ENCODE measurements at regions not wholly inside any gene's neighbourhood (a gene's known extent, or its start where the extent isn't known, plus 50 kb on each side); places are given as distances from the start of the nearest gene placed in this dataset.

DNA sequence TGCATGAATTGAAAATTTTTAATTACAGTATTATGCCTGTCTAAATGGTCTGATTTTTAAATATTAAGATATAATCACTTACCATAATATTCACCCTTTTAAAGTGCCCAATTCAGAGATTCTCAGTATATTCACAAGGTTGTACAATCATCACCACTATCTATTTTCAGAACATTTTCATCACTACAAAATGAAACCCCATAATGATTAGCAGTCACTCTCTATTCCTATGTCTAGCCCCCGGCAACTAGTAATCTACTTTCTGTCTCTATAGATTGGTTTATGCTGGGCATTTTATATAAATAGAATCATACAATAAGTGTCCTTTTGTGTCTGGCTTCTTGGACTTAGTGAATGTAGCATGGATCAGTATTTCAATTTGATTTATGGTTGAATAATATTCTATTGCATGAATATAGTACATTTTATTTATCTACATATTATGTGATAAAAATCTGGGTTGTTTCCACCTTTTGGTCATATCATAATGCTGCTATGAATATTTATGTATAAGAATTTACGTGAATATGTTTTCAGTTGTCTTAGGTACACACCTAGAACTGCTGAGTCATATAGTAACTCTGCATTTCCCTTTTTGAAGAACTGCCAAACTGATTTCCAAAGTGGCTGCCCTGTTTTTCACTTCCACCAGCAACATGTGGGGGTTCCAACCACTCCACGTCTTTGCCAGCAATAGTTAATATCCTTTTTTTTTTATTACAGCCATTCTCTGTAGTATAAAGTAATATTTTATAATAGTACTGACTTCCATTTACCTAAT is 485.7 kb upstream of the ZNF385D start:
- DNase-seq: no peak

DNA sequence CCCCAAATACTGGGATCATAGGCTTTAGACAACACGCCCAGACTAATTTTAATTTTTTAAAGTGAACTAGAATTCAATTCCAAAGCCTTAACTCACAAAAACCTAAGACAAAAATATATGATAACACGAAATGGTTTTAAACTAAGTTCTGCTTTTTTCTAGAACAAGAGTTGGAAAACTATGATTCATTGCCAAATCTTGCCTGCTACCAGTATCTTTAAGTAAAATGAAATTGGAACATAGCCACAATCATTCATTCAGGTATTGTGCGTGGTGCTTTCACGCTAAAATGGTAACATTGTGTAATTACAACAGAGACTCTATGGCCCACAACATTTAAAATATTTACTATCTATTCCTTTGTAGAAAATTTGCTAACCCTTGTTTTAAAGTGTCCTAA is 488.0 kb upstream of the ZNF385D start:
- no peak for DNase-seq

DNA sequence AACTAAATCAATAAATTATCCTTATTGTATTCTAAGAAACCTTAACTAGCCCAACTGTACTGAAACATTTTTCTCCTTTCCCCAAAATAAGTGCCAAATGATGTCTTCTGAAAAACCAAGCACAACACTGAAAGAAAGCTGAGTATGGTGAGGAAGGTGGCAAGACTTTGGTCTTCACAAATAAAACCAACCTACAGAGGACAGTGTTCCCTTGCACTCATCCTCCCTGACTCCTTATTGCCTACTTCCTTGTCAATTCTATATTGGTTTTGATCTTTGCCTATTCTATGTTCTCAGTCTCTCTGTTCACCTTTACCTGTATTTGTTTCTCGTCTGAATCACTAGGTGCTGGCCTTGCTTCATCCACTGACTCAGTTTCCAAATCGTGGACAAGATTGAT is 490.1 kb upstream of the ZNF385D start:
- no peak for DNase-seq

DNA sequence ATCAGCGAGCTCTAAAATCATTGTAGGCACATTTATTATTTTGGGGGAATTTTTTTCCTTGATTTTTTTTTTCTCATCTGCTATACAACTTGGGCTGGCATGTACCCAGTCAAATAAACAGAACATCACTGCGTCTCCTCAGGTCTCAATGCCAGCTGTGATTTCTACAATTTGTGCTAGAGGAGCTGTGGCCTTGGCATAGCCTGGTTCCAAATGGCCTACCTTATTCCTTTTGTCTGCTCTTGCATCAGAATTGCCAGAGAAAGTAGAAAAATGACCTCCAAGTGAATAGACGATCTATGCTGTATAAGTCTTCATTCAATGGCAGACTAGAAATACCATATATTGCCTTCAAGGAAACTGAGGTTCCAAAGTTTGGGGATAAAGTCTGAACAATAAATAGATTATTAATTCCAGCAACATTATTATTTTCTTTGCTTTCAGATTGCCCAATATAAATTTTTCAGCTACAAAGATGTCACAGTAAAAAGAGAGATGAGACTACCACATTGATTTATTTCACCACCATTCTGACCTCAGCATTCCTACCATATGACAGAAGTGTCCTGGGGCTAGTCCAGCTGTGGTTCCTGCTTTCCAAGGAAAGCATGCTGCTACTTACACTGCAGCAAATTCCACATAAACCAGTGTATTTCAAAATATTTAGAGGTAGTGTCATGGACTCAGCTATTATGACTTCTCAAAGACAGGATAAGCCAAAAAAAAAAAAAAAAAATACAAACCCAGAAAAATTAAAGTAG is 493.9 kb upstream of the ZNF385D start:
- DNase-seq: no peak

DNA sequence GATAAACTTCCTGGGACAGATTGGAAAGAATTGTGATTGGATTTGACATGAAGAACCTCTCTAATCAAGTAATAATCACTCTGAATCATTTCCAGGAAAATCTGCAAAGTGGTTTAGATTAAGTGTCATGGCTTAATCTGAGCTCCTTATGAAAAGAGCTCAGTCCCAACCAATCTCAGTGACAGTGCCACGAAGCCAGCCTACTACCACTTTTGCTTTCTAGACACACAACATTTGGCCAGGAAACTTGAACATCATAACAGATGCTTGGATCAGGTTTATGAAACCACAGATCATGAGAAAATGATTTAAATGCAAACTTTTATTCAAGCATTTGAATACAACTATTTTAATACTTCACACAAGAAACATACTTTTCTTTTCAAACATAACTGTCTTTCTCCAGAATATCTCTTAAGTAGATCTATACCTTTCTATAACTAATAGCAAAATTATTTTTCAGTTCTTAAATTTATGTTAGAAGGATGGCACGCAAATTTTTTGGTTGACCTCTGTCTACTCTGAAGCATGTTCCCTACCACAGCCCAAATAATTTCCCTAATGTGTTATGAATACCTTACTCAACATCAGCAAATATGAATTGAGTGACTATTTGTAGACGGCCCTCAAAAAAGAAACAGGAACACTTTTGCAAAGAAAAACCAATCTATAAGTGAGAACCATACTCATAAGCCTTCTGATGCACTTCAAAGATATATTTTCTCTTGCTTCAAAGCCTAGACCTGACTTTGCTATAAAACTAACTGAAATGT is 495.0 kb upstream of the ZNF385D start:
- no peak for DNase-seq

DNA sequence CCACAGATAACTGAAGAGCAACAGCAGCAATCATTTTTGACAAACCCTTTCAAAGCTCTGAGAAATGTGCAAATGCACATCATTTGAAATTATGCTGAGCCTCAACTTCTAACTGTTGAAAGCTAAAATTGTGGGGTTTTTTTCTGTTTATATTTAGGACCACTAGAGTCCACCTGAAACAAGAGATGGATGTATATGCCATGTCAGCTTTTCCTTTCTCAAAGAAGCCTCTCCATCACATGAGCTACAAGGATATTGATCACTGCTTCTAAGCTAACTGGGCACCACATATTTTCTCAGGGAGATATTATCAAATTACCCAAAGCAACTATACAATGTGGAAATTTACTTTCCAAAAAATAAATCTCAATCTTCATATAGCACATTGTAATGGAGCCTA is 498.6 kb upstream of the ZNF385D start:
- DNase-seq: no peak

DNA sequence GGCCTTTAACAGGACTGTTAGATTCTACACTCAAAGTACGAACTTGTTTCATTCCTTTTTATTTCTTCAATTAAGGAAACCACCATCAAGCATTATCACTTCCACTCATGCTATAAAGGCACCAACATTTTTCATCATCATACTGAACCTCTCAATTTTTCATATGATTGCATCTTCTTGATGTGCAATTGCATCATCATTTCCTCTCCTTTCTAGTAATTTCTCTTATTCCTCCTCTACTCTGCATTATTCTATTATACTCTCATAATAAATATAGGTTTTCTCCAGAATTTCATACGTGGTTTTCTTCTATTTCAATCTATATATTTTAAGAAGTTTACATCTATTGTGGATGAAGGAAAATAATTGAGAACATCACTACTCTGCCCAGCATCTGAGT is 506.2 kb upstream of the ZNF385D start:
- DNase-seq: no peak

DNA sequence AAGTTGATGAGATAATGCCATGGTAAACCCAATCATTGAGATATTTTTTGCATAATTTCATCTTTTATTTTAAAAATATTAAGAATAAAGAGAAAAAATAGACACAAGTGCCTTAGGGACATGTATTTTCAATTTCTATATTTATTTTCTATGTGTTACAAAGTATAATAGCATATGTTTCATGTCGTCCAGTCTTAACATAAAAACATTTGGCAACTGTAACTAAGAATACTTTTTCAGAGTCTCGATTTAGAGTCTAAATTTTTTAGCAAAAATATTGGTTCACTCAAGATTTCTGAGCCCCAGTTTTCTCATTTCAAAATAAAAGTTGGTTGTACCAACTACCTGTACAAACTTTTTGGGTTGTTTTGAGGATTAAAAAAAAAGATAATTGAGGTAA is 511.4 kb upstream of the ZNF385D start:
- DNase-seq: no peak

DNA sequence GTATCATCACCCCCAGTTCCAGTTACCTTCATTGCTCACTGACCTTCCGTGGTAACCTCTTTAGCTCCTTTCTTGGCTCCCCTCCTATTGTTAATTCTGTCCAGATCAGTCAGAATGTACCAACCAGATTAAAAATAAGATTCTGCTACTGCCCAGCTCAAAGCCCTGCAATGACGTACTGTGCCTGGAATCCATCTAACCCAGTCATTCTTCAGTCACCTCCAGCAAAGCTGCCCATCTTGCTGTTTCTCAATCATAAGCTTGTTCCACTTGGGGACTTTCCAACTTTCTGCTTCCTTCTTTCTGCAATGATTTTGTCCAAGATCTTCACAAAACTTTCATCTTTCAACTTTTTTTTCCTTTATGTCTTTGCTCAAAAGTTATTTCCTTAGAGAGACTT is 512.0 kb upstream of the ZNF385D start:
- DNase-seq: no peak

DNA sequence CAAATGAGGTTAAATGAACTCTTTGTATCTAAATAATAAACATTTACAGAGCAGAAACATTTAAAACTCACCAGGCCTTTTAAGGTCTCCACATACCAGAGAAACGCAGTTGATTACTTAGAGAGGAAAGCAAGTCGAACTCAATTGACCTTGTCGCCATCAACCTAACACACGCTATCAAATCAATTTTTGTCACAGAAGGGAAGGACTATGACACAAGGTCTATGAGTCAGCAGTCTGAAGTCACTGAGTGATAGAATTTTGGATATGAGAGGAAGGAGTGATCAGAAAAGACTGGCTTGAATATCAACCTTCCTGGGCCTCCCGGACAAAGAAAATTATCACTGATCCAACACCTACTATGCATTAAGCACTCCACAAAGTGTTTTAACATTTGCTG is 514.4 kb upstream of the ZNF385D start:
- DNase-seq: no peak

DNA sequence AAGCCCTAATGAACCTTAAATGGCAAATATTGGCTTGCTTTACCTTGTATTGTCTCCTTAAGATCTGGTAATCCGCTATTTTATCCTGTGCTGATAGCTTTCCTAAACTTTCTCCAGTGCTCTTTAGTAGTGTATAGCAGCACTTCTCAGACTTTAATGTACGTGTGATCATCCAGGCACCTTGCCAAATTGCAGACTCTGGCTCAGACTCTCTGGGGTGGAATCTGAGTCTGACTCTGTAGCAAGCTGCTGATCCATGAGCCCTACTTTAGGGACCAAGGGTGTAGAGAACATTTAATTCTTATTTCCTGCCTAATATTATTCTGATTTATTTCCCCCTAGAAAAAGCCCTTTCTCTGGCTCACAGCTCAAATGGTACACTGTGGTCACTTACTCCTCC is 518.8 kb upstream of the ZNF385D start:
- DNase-seq: no peak

DNA sequence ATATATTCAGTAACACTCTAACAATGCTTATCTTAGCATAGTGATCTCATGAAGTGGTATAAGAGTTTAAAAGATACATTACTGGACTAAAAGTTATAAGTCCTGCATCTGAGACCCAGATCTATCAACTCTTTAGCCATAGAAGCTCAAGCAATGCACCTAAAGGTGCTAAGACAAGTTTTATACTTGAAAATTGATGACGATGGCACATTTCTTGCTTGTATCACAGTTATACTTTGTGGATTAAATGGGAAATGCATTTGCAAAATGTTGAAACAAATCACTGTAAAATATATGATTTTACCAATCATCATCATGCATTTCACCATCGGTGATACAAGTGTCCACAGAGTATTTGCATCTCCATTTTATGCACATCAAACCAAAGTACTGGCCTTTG is 525.3 kb upstream of the ZNF385D start:
- no peak for DNase-seq

DNA sequence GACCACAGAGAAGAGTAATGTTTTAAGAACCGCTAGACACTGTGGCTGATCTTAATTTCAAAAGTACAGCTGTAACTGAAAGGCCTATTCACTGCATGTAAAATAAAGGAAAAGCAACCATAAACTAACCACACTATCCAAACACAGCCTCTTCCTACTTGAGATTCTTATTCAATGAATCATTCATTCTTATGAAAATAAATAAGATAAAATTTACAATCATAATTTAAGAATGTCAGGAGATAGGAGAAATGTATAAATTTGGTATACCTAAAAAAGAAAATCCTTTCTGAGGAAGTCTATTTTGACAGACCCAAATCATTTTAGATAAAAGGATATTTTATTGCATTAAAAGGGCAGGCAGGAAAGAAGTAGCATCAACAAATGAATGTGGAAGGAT is 533.5 kb upstream of the ZNF385D start:
- no peak for DNase-seq

DNA sequence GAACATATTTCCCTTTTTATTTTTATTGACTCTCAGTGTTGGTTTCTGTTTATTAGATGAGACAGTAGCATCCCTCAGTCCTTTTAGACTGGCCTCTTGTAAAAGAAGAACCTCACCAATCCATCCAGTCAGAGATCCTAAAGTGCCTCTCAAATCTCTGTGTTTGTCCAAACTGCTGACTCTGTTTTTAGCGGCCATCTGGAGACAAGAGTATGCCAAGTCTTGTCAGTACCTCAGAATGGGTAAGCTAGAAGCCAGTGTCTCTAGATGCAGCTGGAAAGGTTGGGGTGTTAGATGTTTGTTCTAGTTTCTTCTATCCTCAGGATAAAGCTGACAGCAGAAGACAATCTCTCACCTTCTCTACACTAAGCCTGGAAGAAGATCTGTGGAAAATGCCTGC is 537.7 kb upstream of the ZNF385D start:
- DNase-seq: no peak

DNA sequence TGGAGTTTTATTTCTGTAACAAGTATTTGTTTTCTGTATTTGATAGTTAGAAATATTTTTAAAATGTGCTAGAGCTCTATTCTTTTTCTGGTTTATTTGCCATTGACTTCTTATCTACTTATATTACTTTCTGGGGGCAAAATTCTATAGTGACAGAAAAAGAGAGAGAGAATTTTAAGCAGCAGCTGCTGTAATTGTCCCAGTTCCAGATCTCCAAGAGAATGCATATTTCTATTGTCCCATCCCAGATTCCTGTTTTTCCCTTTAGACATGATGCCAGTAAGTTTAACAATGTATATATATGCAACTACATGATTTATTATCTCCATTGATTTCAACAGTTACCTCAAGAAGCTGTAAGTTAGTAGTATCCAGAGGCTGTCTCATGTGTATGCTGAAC is 541.7 kb upstream of the ZNF385D start:
- DNase-seq: no peak

DNA sequence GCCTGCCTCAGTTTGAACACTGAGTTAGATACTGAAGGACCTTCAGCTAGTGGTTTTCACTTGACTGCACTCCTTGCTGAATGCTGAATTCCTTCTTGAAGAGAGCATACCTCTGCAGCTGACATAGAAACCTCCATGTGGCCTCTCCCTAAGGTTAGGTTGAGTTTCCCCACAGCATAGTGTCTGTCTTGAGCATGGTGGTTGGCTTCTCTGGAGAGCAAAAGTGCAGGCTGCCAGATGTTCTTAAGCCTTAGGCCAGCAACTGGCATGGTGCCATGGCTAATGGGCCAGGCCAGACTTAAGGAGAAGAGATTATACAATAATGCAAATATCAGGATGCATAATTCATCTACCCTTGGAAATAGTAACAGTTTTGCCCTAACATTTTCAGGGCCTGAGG is 545.6 kb upstream of the ZNF385D start:
- DNase-seq: no peak

DNA sequence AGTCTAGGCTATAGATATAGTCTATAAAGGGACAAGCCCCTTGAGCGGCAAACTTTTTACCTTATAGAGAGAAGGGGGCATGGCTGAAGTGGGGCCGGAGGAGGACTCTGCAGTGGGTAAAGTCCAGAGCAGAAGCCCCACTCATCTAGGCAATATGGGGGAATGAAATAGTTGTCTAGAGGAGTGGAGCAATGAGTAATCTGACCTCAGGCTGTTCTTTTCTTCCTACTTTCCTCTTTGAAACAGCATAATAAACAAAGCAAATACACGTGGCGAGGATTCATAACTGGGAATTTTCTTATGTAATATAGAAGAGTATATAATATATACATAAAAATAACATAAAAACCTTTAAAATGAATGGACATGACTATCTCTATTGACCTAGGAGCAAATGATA is 546.4 kb upstream of the ZNF385D start:
- DNase-seq: no peak

DNA sequence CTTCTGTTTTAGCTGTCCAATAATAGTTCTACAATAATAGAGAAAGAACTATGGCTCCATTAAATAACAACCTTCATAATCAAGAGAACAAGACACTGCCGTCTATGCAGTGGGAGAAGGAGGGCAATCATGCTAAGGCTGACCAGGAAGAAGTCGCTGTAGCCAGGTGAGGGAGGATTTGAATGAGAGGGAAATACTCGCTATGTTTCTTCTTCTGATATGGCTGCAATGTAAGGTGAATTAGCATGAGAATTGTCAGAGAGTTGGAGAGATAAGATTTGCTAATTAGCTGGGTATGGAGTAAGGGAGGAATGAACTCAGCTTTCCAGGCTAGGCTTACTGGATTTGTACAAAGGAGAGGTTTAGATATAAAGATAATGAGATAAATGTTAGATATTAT is 555.4 kb upstream of the ZNF385D start:
- no peak for DNase-seq

DNA sequence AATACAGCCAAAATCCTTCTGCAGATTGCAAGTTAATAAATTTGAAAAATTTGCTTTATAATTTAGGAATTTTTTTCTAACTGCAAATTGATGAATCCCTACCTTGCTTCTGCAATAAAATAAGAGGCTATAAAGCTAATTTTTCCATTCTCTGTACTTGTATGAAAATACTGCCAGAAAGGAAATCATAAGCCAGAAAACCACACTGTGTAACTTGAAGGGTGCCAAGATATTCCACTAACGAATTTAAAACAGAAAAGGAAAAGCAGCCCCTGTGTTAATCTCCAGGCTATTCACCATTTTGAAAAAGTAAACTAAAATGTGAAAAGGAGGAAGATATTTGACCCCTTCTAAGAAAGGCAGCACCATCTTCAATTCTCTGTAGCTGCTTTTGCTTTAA is 557.9 kb upstream of the ZNF385D start:
- DNase-seq: no peak

DNA sequence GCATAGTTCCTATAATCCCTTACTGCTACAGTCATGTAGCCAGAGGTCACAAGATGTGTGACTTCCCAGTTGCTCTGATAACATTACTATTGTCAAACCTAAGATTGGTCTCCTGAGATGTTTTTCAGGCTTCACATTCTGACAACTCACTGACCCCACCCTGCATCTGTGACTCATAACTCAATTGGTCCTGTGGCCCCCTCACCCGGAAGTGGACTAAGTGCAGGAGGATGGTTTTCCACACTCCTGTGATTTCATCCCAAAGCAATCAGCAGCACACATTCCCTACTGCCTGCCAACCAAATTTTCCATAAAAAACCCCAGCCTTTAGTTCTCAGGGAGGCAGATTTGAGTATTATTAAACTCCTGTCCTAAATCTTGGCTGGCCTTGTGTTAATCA is 564.9 kb upstream of the ZNF385D start:
- DNase-seq: no peak

DNA sequence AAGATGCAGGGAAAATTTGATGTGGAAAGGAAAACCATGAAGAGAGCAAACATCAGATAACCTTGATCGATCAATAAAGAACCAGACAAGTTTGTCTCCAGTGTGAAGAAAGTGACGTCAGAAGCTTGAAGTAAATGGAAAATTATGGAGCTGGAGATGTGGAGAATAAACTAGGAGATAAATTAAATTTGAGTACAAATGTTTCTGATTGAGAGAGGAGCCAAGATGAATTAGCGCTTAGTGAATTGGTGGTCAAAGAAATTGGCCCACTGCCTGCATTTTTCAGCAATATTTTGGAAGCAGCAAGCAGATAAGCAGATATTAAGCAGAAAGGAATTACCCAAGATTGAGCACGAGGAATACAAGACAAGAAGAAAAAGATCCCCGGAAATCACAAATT is 567.3 kb upstream of the ZNF385D start:
- no peak for DNase-seq

DNA sequence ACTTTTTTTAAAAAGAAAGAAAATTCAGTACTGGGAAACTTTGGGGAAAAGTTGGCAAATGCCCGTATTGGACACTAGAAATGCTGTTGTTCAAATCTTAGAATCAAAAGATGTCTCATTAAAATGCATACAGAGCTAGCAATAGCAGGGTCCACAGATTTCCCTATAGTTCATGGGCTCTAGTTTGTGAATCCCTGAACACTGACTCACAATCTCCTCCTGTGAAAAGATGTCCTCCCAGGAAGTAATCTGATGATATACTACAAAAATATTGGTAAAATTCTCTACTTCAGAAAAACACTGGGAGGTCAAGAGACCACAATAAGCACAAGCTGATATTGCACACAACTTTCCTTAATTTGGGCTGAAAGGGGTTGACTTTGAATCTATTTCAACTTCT is 568.4 kb upstream of the ZNF385D start:
- DNase-seq: no peak

DNA sequence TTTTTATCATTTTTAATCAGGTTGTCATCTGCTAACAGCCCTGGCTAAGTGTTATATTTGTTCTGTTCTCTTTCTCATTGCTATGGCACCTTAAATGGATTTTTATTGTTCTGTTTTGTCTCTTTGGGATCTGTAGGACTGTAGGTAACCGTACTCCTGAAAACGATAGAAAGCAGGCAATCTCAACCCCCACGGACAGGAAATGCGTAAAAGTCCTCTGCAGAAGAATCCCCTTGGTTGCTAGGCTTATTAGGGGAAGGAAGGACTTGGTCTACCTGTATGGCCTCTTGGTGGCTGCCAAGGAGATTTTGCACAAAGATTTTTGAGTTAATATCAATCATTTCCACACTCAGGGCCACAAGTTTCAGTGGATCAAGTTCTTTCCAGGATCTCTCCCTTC is 571.9 kb upstream of the ZNF385D start:
- no peak for DNase-seq

DNA sequence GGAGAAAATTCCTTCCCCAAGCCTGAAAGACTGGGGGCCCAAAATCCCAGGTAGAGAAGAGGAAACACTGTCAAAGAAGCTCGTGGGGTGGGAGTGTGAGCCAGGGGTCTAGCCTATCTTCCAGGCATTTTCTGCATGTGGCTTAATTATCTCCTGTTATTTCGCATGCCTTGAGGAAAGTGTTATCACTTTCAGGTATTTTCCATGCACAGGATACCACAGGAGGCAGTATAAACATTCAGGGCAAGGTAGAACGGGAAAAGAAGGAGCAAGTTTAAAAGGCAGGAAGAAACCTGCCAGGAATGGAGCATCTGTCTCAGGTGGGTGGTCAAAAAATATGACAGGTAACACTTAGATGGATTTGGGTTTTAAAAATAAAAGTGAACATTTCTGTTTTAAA is 575.3 kb upstream of the ZNF385D start:
- DNase-seq: no peak
